ENCODE measurements at regions not wholly inside any gene's neighbourhood (a gene's known extent, or its start where the extent isn't known, plus 50 kb on each side); places are given as distances from the start of the nearest gene placed in this dataset.

DNA sequence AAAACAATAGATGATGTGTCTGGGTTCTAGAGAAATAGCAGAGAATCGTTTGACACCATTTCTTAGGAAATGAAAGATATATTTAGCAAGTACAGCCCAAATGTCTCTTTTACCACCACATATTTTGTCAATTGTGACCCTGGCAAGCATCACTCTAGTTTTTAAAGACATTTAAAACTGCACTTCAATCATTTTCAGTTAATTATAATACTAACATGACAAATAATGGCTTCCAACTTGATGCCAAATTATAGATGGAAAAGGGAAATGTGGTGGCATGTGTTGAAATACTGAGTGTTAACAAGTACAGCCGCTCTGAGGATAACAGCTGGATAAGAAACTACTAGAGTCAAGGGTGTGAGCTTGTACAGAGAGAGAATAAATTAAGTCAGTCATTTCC, 648.9 kb downstream of the FRK start:
- FAIRE-seq (no peak), DNase-seq (ENCODE audit: insufficient read length, low spot score) (no peak)
- TF ChIP-seq, protein P1, sequence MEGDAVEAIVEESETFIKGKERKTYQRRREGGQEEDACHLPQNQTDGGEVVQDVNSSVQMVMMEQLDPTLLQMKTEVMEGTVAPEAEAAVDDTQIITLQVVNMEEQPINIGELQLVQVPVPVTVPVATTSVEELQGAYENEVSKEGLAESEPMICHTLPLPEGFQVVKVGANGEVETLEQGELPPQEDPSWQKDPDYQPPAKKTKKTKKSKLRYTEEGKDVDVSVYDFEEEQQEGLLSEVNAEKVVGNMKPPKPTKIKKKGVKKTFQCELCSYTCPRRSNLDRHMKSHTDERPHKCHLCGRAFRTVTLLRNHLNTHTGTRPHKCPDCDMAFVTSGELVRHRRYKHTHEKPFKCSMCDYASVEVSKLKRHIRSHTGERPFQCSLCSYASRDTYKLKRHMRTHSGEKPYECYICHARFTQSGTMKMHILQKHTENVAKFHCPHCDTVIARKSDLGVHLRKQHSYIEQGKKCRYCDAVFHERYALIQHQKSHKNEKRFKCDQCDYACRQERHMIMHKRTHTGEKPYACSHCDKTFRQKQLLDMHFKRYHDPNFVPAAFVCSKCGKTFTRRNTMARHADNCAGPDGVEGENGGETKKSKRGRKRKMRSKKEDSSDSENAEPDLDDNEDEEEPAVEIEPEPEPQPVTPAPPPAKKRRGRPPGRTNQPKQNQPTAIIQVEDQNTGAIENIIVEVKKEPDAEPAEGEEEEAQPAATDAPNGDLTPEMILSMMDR (IDR thresholded peaks at IDR 0.05; ENCODE audit: insufficient read depth, missing control alignments), result no peak

DNA sequence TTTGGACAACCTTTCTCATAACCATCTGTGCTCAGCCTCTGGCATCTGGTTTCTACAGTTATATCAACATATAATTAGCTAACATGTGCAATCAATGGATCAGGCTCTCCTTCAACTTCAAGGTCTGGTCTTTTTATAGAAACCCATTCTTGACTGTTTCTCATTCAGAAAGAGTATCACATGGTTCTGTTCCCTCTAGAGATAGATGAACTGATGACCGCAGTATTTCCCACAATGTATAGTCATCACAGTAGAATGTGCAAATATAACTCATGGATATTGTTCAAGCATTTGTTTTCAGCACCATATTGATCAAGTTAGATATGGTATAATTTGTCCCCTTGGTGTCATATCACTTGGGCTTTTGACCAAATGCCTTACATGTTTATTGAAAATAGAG, 656.2 kb downstream of the FRK start:
- no peak for FAIRE-seq
- TF ChIP-seq, protein P1 (IDR thresholded peaks at IDR 0.05; ENCODE audit: insufficient read depth, missing control alignments), result no peak
- DNase-seq (ENCODE audit: insufficient read length, low spot score), result no peak

DNA sequence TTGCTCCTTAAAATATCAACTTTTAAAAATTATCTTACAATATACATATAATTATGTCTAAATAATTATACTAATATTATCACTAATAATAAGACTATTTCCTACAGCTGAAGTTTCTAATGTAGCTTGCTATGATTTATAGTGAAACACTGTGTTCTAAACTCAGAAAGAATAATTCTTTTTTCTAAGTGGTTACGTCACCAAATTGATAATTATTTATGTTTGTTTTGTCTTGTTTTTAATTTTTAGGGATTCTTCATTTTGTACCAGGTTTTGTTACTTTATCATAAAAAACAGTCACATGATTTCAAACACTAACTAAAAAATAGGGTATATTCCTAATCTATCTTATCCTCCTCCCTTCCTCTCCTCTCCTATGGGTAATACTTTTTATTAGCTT, 662.1 kb downstream of the FRK start:
- TF ChIP-seq, protein P1 (IDR thresholded peaks at IDR 0.05; ENCODE audit: insufficient read depth, missing control alignments), result no peak
- FAIRE-seq, result no peak

DNA sequence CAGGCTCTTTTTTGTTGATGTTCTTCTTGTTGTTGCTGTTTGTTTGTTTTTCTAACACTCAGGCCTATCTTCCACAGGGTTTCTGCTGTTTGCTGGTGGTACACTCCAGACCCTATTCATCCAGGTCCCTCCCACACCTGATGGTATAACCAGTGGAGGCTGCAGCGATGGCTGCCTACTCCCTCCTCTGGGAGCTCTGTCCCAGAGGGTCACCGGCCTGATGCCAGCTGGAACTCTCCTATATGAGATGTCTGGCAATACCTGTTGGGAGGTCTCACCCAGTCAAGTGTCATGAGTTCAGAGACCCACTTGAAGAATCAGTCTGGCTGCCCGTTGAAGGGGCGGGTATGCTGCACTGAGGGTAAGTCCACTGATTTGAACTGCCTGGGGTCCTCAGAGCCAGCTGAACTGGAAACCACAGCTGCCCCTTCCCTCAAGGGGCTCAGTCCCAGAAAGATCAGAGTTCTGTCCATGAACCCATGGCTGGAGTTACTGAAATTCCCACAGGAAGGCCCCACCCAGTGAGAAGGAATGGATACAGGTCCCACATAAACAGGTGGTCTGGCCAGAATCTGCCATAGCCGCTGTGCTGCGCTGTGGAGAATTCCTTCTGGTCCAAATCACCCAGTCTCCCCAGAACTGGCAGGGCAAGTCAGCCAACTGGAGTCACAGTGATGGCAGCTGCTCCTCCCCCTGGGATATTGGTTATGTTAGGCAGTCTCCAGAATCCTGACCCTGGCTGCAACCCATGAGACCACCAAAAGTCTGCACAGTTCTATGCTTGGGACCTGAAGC, 664.4 kb downstream of the FRK start:
- TF ChIP-seq, protein P1 (IDR thresholded peaks at IDR 0.05; ENCODE audit: insufficient read depth, missing control alignments), result no peak
- FAIRE-seq (no peak), DNase-seq (ENCODE audit: insufficient read length, low spot score) (no peak)

More for the DNA sequence above, 662.1 kb downstream of the FRK start:
- no peak for DNase-seq (ENCODE audit: insufficient read length, low spot score)

DNA sequence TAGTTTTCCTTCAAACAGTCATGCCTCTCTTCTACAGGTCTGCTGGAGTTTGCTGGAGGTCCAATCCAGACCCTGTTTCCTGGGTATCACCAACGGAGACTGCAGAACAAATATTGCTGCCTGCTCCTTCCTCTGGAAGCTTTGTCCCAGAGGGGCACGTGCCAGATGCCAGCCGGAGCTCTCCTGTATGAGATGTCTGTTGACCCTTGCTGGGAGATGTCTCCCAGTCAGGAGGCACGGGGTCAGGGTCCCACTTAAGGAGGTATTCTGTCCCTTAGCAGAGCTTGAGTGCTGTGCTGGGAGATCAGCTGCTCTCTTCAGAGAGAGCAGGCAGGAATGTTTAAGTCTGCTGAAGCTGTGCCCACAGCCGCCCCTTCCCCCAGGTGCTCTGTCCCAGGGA, 666.9 kb downstream of the FRK start:
- FAIRE-seq, result no peak
- TF ChIP-seq, protein P1 (IDR thresholded peaks at IDR 0.05; ENCODE audit: insufficient read depth, missing control alignments), result no peak
- DNase-seq (ENCODE audit: insufficient read length, low spot score), result no peak

DNA sequence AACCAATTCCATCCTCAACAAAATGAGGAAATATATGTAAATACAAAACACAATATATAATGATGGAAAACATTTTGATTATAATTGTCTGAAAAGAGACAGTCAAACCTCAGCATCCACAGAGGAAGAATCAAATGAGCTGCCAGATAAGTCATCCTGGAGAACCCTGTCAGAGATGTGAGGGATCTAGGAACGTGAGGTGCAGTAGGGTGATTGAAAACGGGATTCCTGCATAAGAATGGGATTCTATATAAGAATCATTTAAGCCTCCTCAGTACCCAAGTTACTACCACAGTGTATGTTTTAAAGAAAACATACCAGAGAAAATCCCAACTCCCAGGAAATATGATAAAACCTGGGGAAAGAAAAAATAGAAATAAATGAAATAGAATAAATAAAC, 690.5 kb downstream of the FRK start:
- DNase-seq (ENCODE audit: insufficient read length, low spot score) (no peak), FAIRE-seq (no peak)
- TF ChIP-seq, protein P1 (IDR thresholded peaks at IDR 0.05; ENCODE audit: insufficient read depth, missing control alignments), result no peak

DNA sequence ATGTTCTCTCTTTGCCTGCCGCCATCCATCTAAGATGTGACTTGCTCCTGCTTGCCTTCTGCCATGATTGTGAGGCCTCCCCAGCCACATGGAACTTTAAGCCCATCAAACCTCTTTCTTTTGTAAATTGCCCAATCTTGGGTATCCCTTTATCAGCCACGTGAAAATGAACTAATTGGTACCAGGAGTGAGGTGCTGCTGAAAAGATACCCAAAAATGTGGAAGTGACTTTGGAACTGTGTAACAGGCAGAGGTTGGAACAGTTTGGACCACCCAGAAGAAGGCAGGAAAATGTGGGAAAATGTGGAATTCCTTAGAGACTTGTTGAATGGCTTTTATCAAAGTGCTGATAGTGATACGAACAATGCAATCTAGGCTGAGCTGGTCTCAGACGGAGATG, 694.9 kb downstream of the FRK start:
- DNase-seq (ENCODE audit: insufficient read length, low spot score) (no peak), FAIRE-seq (no peak)
- TF ChIP-seq, protein P1 (IDR thresholded peaks at IDR 0.05; ENCODE audit: insufficient read depth, missing control alignments), result no peak
